ENCODE measurements at regions not wholly inside any gene's neighbourhood (a gene's known extent, or its start where the extent isn't known, plus 50 kb on each side); places are given as distances from the start of the nearest gene placed in this dataset.

GRCh38 chr1:209157546-209158249, 425.8 kb upstream of the CAMK1G start:
- DNase-seq: no peak
- Histone ChIP-seq H3K27ac (no peak overlapping the region), H3K4me1 (peaks cover 0 to 9% (median 0%) of the 10 kb centered on the region in 4 donors), H3K9me3 (no peaks in the 10 kb centered on the region), H3K36me3 (no peaks in the 10 kb centered on the region), H3K27me3 (no peaks in the 10 kb centered on the region), H3K4me3 (no peak overlapping the region)
- 61 to 69% methylated on average over 4 to 5 of the region's 5 CpGs for WGBS, 2 donors (ENCODE audit: low coverage in 1 of 2)
- intact Hi-C loops (cut with DNase I; ENCODE audit: low total_unique reads): no loop called here
- TF ChIP-seq POLR2A (IDR thresholded peaks at IDR 0.05) (no peak), POLR2AphosphoS5 (IDR thresholded peaks at IDR 0.05) (no peak), EP300 (IDR thresholded peaks at IDR 0.05; ENCODE audit: low read depth) (no peak), CTCF (IDR thresholded peaks at IDR 0.05) (no peak)
- in situ Hi-C loops (cut with MboI; ENCODE audit: low pct_ligation_motif_present in 1 of 4, low pct_unique_long_range_greater_than_20kb in 1 of 4, low sequenced_read_pairs in 3 of 4): no loop called here

- no peak overlapping the region for H3K27ac ChIP-seq
- DNase-seq: no peak
- H3K27me3 ChIP-seq: no peaks in the 10 kb centered on the region
- no peaks in the 10 kb centered on the region for H3K9me3 ChIP-seq
- peaks cover 0 to 9% (median 0%) of the 10 kb centered on the region in 4 donors for H3K4me1 ChIP-seq
- no peaks in the 10 kb centered on the region for H3K36me3 ChIP-seq
- in situ Hi-C loops (cut with MboI; ENCODE audit: low pct_ligation_motif_present in 1 of 4, low pct_unique_long_range_greater_than_20kb in 1 of 4, low sequenced_read_pairs in 3 of 4) (no loop called here), intact Hi-C loops (cut with DNase I; ENCODE audit: low total_unique reads) (no loop called here)
- no peak overlapping the region for H3K4me3 ChIP-seq
- 84 to 89% methylated on average over 1 of the region's 1 CpG for WGBS, 2 donors (ENCODE audit: low coverage in 1 of 2)
- TF ChIP-seq CTCF (IDR thresholded peaks at IDR 0.05): no peak
- no peak for TF ChIP-seq EP300 (IDR thresholded peaks at IDR 0.05; ENCODE audit: low read depth)
- no peak for TF ChIP-seq POLR2A (IDR thresholded peaks at IDR 0.05)
- no peak for TF ChIP-seq POLR2AphosphoS5 (IDR thresholded peaks at IDR 0.05)
These were observed 424.7 kb upstream of the CAMK1G start for GRCh38 chr1:209158851-209159250.

GRCh38 chr1:209160230-209160629, 423.3 kb upstream of the CAMK1G start:
- no peaks in the 10 kb centered on the region for H3K9me3 ChIP-seq
- no peaks in the 10 kb centered on the region for H3K36me3 ChIP-seq
- no peak overlapping the region for H3K4me3 ChIP-seq
- intact Hi-C loops (cut with DNase I; ENCODE audit: low total_unique reads) (no loop called here), in situ Hi-C loops (cut with MboI; ENCODE audit: low pct_ligation_motif_present in 1 of 4, low pct_unique_long_range_greater_than_20kb in 1 of 4, low sequenced_read_pairs in 3 of 4) (no loop called here)
- H3K27me3 ChIP-seq: no peaks in the 10 kb centered on the region
- DNase-seq: no peak
- TF ChIP-seq POLR2AphosphoS5 (IDR thresholded peaks at IDR 0.05) (no peak), EP300 (IDR thresholded peaks at IDR 0.05; ENCODE audit: low read depth) (no peak), POLR2A (IDR thresholded peaks at IDR 0.05) (no peak), CTCF (IDR thresholded peaks at IDR 0.05) (no peak)
- WGBS, 2 donors (ENCODE audit: low coverage in 1 of 2): 50 to 55% methylated on average over 2 of the region's 2 CpGs
- no peak overlapping the region for H3K27ac ChIP-seq
- peaks cover 0 to 9% (median 0%) of the 10 kb centered on the region in 4 donors for H3K4me1 ChIP-seq

GRCh38 chr1:209162651-209163050, 420.9 kb upstream of the CAMK1G start:
- TF ChIP-seq EP300 (IDR thresholded peaks at IDR 0.05; ENCODE audit: low read depth) (no peak), POLR2AphosphoS5 (IDR thresholded peaks at IDR 0.05) (no peak), POLR2A (IDR thresholded peaks at IDR 0.05) (no peak), CTCF (IDR thresholded peaks at IDR 0.05) (no peak)
- in situ Hi-C loops (cut with MboI; ENCODE audit: low pct_ligation_motif_present in 1 of 4, low pct_unique_long_range_greater_than_20kb in 1 of 4, low sequenced_read_pairs in 3 of 4): no loop called here

More at GRCh38 chr1:209162651-209163050, 420.9 kb upstream of the CAMK1G start:
- H3K36me3 ChIP-seq: no peaks in the 10 kb centered on the region
- no peak for DNase-seq
- H3K9me3 ChIP-seq: no peaks in the 10 kb centered on the region
- H3K4me1 ChIP-seq: no peaks in the 10 kb centered on the region
- intact Hi-C loops (cut with DNase I; ENCODE audit: low total_unique reads): no loop called here
- H3K4me3 ChIP-seq: no peak overlapping the region
- no peaks in the 10 kb centered on the region for H3K27me3 ChIP-seq
- H3K27ac ChIP-seq: no peak overlapping the region
- 46 to 54% methylated on average over 2 to 3 of the region's 3 CpGs for WGBS, 2 donors (ENCODE audit: low coverage in 1 of 2)
